DOHH2 (cell line): ENCODE measurements at regions not wholly inside any gene's neighbourhood (a gene's known extent, or its start where the extent isn't known, plus 50 kb on each side); places are given as distances from the start of the nearest gene placed in this dataset.

Source experiments
- H3F3A ChIP-seq: fragments of 200-600 bp; sonication (generic), shearing (Covaris generic); 2 replicates; pipeline ENCODE4 v1.6.0; 2016; ENCODE audit warnings: antibody characterized with exemption, mild to moderate bottlenecking; ENCODE audit not compliant: control insufficient read depth, insufficient read depth
- H3K27ac ChIP-seq: fragments of 200-600 bp; sonication (generic); 2 replicates; pipeline ENCODE4 v1.5.1; 2014; ENCODE audit warnings: low read depth, mild to moderate bottlenecking, low read length, moderate library complexity
- H3K27me3 ChIP-seq: fragments of 200-600 bp; sonication (generic); 2 replicates; pipeline ENCODE4 v1.6.1; 2014; ENCODE audit warnings: mild to moderate bottlenecking, low read length, mixed read lengths; ENCODE audit not compliant: control insufficient read depth
- H3K36me3 ChIP-seq: fragments of 200-600 bp; sonication (generic); 2 replicates; pipeline ENCODE4 v1.6.1; 2014; ENCODE audit warnings: mild to moderate bottlenecking, low read length, moderate library complexity, mixed read lengths; ENCODE audit not compliant: control insufficient read depth
- H3K4me1 ChIP-seq: fragments of 200-600 bp; sonication (generic); 2 replicates; pipeline ENCODE4 v1.6.1; 2014; ENCODE audit warnings: mild to moderate bottlenecking, low read length, mixed read lengths; ENCODE audit not compliant: control insufficient read depth
- H3K4me2 ChIP-seq: fragments of 200-600 bp; sonication (generic); 2 replicates; pipeline ENCODE4 v1.6.0; 2014; ENCODE audit warnings: mild to moderate bottlenecking, low read length, moderate library complexity
- H3K4me3 ChIP-seq: fragments of 200-600 bp; sonication (generic); 2 replicates; pipeline ENCODE4 v1.5.1; 2014; ENCODE audit warnings: mild to moderate bottlenecking, low read length, mixed read lengths
- H3K79me2 ChIP-seq: fragments of 200-600 bp; sonication (generic); 2 replicates; pipeline ENCODE4 v1.6.1; 2014; ENCODE audit warnings: mild to moderate bottlenecking, low read length, mixed read lengths; ENCODE audit not compliant: control insufficient read depth
- H3K9me2 ChIP-seq: fragments of 200-600 bp; sonication (generic); replicated peaks from 2 replicates; pipeline ENCODE4 v1.6.1; 2014; ENCODE audit warnings: mild to moderate bottlenecking, low read length, mixed read lengths; ENCODE audit not compliant: control insufficient read depth
- H3K9me3 ChIP-seq: fragments of 200-600 bp; sonication (generic); 2 replicates; pipeline ENCODE4 v1.6.1; 2014; ENCODE audit warnings: antibody characterized with exemption, low read length, mixed read lengths; ENCODE audit not compliant: control insufficient read depth, insufficient read depth
- H4K20me1 ChIP-seq: fragments of 200-600 bp; sonication (generic); 2 replicates; pipeline ENCODE4 v1.6.0; 2014; ENCODE audit warnings: low read depth, mild to moderate bottlenecking, antibody characterized with exemption, low read length, moderate library complexity; ENCODE audit not compliant: control insufficient read depth, insufficient read depth
- EZH2phosphoT487 ChIP-seq: fragments of 200-600 bp; sonication (generic); IDR thresholded peaks from 2 replicates; pipeline ENCODE4 v1.6.1; 2017; ENCODE audit warnings: borderline replicate concordance, mild to moderate bottlenecking, antibody characterized with exemption, low read length, moderate library complexity, mixed read lengths
- TF ChIP-seq, protein P1 (sequence below): fragments of 200-600 bp; sonication (generic); IDR thresholded peaks from one replicate; pipeline ENCODE4 v1.5.1; 2014; ENCODE audit warnings: antibody characterized with exemption, mild to moderate bottlenecking, low read depth, low read length; ENCODE audit not compliant: poor library complexity, severe bottlenecking

- H3K36me3 ChIP-seq: no peaks in the 10 kb centered on the region
- no peak overlapping the region for H3K27ac ChIP-seq
- no peaks in the 10 kb centered on the region for H3K4me1 ChIP-seq
- H3K4me2 ChIP-seq: no peak overlapping the region
- no peaks in the 10 kb centered on the region for H4K20me1 ChIP-seq
- no peaks in the 10 kb centered on the region for H3K9me3 ChIP-seq
- no peaks in the 10 kb centered on the region for H3K9me2 ChIP-seq
- no peak for TF ChIP-seq EZH2phosphoT487
- H3K79me2 ChIP-seq: no peaks in the 10 kb centered on the region
- no peak overlapping the region for H3K4me3 ChIP-seq
- no peaks in the 10 kb centered on the region for H3K27me3 ChIP-seq
- H3F3A ChIP-seq: no peaks in the 10 kb centered on the region
Observed at GRCh38 chr12:124077701-124078100, 104.7 kb downstream of the ZNF664 start.

- no peaks in the 10 kb centered on the region for H3K27me3 ChIP-seq
- no peaks in the 10 kb centered on the region for H3K79me2 ChIP-seq
- no peaks in the 10 kb centered on the region for H4K20me1 ChIP-seq
- no peaks in the 10 kb centered on the region for H3K9me3 ChIP-seq
- H3K4me3 ChIP-seq: no peak overlapping the region
- no peaks in the 10 kb centered on the region for H3K36me3 ChIP-seq
- no peak overlapping the region for H3K4me2 ChIP-seq
- TF ChIP-seq EZH2phosphoT487: no peak
- TF ChIP-seq, protein P1, sequence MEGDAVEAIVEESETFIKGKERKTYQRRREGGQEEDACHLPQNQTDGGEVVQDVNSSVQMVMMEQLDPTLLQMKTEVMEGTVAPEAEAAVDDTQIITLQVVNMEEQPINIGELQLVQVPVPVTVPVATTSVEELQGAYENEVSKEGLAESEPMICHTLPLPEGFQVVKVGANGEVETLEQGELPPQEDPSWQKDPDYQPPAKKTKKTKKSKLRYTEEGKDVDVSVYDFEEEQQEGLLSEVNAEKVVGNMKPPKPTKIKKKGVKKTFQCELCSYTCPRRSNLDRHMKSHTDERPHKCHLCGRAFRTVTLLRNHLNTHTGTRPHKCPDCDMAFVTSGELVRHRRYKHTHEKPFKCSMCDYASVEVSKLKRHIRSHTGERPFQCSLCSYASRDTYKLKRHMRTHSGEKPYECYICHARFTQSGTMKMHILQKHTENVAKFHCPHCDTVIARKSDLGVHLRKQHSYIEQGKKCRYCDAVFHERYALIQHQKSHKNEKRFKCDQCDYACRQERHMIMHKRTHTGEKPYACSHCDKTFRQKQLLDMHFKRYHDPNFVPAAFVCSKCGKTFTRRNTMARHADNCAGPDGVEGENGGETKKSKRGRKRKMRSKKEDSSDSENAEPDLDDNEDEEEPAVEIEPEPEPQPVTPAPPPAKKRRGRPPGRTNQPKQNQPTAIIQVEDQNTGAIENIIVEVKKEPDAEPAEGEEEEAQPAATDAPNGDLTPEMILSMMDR: no peak
- no peak overlapping the region for H3K27ac ChIP-seq
- H3F3A ChIP-seq: no peaks in the 10 kb centered on the region
- no peaks in the 10 kb centered on the region for H3K9me2 ChIP-seq
- H3K4me1 ChIP-seq: no peaks in the 10 kb centered on the region
Observed at GRCh38 chr12:124078800-124079199, 105.8 kb downstream of the ZNF664 start.

DNA sequence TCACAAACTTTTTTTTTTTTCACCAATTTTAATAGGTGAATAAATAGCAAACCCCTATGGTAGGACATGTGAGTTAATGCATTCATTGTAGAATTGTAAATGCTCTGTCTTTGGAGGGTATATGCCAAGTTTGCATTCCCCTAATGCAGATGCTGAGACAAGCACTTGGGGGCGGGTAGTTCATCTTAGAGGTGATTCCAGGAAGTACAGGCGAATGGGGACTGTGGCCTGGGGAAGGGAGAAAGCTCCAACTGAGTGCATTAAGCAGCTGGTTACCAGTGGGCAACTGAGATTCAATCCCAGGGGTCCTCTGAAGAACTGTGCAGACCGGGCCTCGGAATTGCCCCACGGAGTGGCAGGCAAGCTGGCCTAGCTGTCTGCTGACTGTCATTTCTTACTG lies 107.6 kb downstream of the ZNF664 start:
- no peaks in the 10 kb centered on the region for H3F3A ChIP-seq
- no peaks in the 10 kb centered on the region for H4K20me1 ChIP-seq
- TF ChIP-seq, protein P1: no peak
- no peak for TF ChIP-seq EZH2phosphoT487
- H3K9me3 ChIP-seq: no peaks in the 10 kb centered on the region
- no peak overlapping the region for H3K4me3 ChIP-seq
- H3K79me2 ChIP-seq: no peaks in the 10 kb centered on the region
- no peak overlapping the region for H3K27ac ChIP-seq
- no peaks in the 10 kb centered on the region for H3K9me2 ChIP-seq
- H3K27me3 ChIP-seq: no peaks in the 10 kb centered on the region
- no peaks in the 10 kb centered on the region for H3K4me1 ChIP-seq
- H3K4me2 ChIP-seq: no peak overlapping the region
- H3K36me3 ChIP-seq: no peaks in the 10 kb centered on the region

DNA sequence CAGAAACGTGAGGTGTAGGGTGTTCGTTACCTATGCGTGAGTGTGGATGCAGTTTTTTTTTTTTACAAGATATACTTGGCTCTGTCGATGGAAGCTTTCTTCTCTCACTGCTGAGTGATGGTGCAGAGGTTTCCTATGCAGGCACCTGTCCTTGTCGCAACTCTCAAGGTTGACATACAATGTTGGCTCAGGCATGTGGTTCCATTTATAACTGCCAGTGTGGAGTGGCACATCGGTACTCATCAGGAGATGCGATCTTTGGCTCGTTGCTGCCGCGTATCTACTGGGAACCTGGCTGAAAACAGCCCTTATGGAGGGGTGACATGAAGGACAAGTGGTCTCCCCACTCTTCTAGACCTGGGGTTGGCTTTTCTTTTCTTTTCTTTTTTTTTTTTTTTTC lies 109.0 kb downstream of the ZNF664 start:
- no peaks in the 10 kb centered on the region for H3K9me2 ChIP-seq
- H3K9me3 ChIP-seq: no peaks in the 10 kb centered on the region
- H3K4me1 ChIP-seq: no peaks in the 10 kb centered on the region
- H3K79me2 ChIP-seq: no peaks in the 10 kb centered on the region
- no peaks in the 10 kb centered on the region for H3F3A ChIP-seq
- H3K4me2 ChIP-seq: no peak overlapping the region
- no peaks in the 10 kb centered on the region for H3K36me3 ChIP-seq
- no peaks in the 10 kb centered on the region for H4K20me1 ChIP-seq
- TF ChIP-seq, protein P1: no peak
- TF ChIP-seq EZH2phosphoT487: no peak
- no peaks in the 10 kb centered on the region for H3K27me3 ChIP-seq
- H3K27ac ChIP-seq: no peak overlapping the region
- H3K4me3 ChIP-seq: no peak overlapping the region
